K562 (cell line): ENCODE measurements at regions not wholly inside any gene's neighbourhood (a gene's known extent, or its start where the extent isn't known, plus 50 kb on each side); places are given as distances from the start of the nearest gene placed in this dataset.

Experiments used
- CAMTA2 ChIP-seq: fragments of 250-450 bp; sonication (Bioruptor Pico); conservative IDR thresholded peaks from 2 replicates; pipeline ENCODE4 v1.5.1; 2022
- GTF2E2 ChIP-seq: fragments of 200-800 bp; sonication (Bioruptor generic); IDR thresholded peaks from 2 replicates; pipeline ENCODE4 v1.6.1; 2016; ENCODE audit warnings: missing genetic modification characterization, missing compliant biosample characterization
- JUNB ChIP-seq: fragments of 450-650 bp; formaldehyde crosslinking; conservative IDR thresholded peaks from 2 replicates; pipeline ENCODE4 v1.4.0; 2020; ENCODE audit warnings: mild to moderate bottlenecking
- SP1 ChIP-seq: sonication (generic); formaldehyde crosslinking; IDR thresholded peaks from 2 replicates; pipeline ENCODE4 v1.8.1; 2022; ENCODE audit warnings: mild to moderate bottlenecking, missing genetic modification reagents
- TBL1XR1 ChIP-seq, 2 experiments: IDR thresholded peaks; 2 replicates each; pipeline ENCODE4 v1.6.1; 2012; ENCODE audit warnings: improper control_type of control experiment in 2 of 2, low read length in 2 of 2, mild to moderate bottlenecking in 1 of 2
- TF ChIP-seq, protein P1 (sequence below): sonication (generic); formaldehyde crosslinking; IDR thresholded peaks from 2 replicates; pipeline ENCODE4 v1.8.1; 2023; ENCODE audit warnings: mild to moderate bottlenecking, missing genetic modification reagents, moderate library complexity

DNA sequence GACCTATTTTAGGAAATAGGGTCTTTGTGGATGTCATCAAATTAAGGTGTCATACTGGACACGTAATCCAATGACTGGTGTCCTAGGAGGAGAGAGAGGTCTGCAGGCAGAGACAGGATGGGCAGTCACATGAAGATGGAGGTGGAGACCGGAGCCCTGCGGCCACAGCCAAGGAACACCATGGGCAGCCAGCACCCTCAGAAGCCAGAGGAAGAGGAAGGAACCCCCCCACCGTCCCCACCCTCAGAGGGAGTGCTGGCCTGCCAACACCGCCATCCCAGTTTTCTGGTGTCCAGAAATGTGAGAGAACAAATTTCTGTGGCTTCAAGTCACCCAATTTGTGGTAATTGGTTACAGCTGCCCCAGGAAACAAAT is 88.3 kb downstream of the NSUN2 start:
- TF ChIP-seq SP1 (CRISPR knock-in tag): no peak
- TF ChIP-seq JUNB (CRISPR knock-in tag): no peak
- TF ChIP-seq TBL1XR1 (IDR thresholded peaks at IDR 0.05; ENCODE audit: low read length in 2 of 2): no peak
- TF ChIP-seq, protein P1, sequence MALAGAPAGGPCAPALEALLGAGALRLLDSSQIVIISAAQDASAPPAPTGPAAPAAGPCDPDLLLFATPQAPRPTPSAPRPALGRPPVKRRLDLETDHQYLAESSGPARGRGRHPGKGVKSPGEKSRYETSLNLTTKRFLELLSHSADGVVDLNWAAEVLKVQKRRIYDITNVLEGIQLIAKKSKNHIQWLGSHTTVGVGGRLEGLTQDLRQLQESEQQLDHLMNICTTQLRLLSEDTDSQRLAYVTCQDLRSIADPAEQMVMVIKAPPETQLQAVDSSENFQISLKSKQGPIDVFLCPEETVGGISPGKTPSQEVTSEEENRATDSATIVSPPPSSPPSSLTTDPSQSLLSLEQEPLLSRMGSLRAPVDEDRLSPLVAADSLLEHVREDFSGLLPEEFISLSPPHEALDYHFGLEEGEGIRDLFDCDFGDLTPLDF: no peak
- TF ChIP-seq CAMTA2 (CRISPR knock-in tag): no peak
- TF ChIP-seq GTF2E2: no peak
